HCT116 (cell line): ENCODE measurements at regions not wholly inside any gene's neighbourhood (a gene's known extent, or its start where the extent isn't known, plus 50 kb on each side); places are given as distances from the start of the nearest gene placed in this dataset.

Source experiments
- ATAC-seq: fragments of 200-7000 bp; cut with Tn5 transposase; 2 replicates; pipeline ENCODE4 v1.9.1; 2020; ENCODE audit warnings: mild to moderate bottlenecking, moderate library complexity
- BruUV-seq: library from RNA; stranded (reverse); fragments of 400-500 nt; replicated peaks from 2 replicates; lab custom pipeline; 2021; lab: Mats Ljungman, UMichigan
- CTCF ChIA-PET: fragments of 300-600 bp; sonication (Branson Sonifier 250); formaldehyde crosslinking; loops from one replicate; lab custom pipeline; 2021; ENCODE audit warnings: antibody characterized with exemption; lab: Charles Lee
- POLR2A ChIA-PET: fragments of 300-600, 350-600 bp; sonication (Branson Sonifier 250); formaldehyde crosslinking; loops from one replicate; lab custom pipeline; 2021; ENCODE audit warnings: antibody characterized with exemption; lab: Charles Lee
- RAD21 ChIA-PET, 2 experiments: fragments of 300-600 bp; sonication (Branson Sonifier 250); formaldehyde crosslinking; loops; one replicate each; lab custom pipeline; 2023; ENCODE audit warnings: low total read pairs in 2 of 2; ENCODE audit not compliant: uncharacterized antibody in 2 of 2, unreplicated experiment in 2 of 2, low non-redundant PET in 1 of 2; lab: Charles Lee
- DNase-seq: peaks from one replicate; pipeline ENCODE4 v3.0.0-alpha.2; 2010; ENCODE audit warnings: low read depth, low spot score
- H2AFZ ChIP-seq: fragments of 200-600 bp; shearing (Covaris generic), sonication (generic); 2 replicates; pipeline ENCODE4 v1.6.1; 2017; ENCODE audit warnings: low read depth, mixed run types, mixed read lengths, antibody characterized with exemption, low read length; ENCODE audit not compliant: poor library complexity, severe bottlenecking
- H3K27ac ChIP-seq: 2 replicates; pipeline ENCODE4 v1.5.1; 2012; ENCODE audit warnings: low read depth, low read length
- H3K27me3 ChIP-seq: fragments of 200-600 bp; sonication (generic); 2 replicates; pipeline ENCODE4 v1.6.1; 2016; ENCODE audit warnings: mixed run types, low read length, mixed read lengths; ENCODE audit not compliant: insufficient read depth
- H3K36me3 ChIP-seq, 2 experiments: fragments of 200-500 bp in 1 of 2; fragments of 200-600 bp in 1 of 2; sonication (Bioruptor generic) in 1 of 2; sonication (generic) in 1 of 2; 2 replicates each; pipeline versions ENCODE4 v1.5.1 to v1.6.1; 2014 to 2016; ENCODE audit warnings: low read length in 2 of 2, inconsistent platforms in 1 of 2, mixed read lengths in 1 of 2, mixed run types in 1 of 2; ENCODE audit not compliant: insufficient read depth in 2 of 2, control insufficient read depth in 1 of 2
- H3K4me1 ChIP-seq, 2 experiments: fragments of 200-600 bp in 1 of 2; sonication (generic) in 1 of 2; 2 replicates each; pipeline versions ENCODE4 v1.5.1 to v1.6.1; 2012 to 2017; ENCODE audit warnings: low read length in 2 of 2, inconsistent platforms in 1 of 2, mild to moderate bottlenecking in 1 of 2, mixed read lengths in 1 of 2, mixed run types in 1 of 2, moderate library complexity in 1 of 2; ENCODE audit not compliant: insufficient read depth in 2 of 2, control insufficient read depth in 1 of 2
- H3K4me2 ChIP-seq: fragments of 200-600 bp; sonication (generic); 2 replicates; pipeline ENCODE4 v1.6.1; 2017; ENCODE audit warnings: mixed run types, low read length, mixed read lengths
- H3K4me3 ChIP-seq, 2 experiments: fragments of 200-600 bp in 1 of 2; sonication (generic) in 1 of 2; replicated peaks in 1 of 2; 2 replicates each; pipeline ENCODE4 v1.5.1; 2011 to 2016; ENCODE audit warnings: low read length in 2 of 2, control low read depth in 1 of 2, low read depth in 1 of 2, mild to moderate bottlenecking in 1 of 2, mixed read lengths in 1 of 2, mixed run types in 1 of 2
- H3K79me2 ChIP-seq: fragments of 200-600 bp; sonication (generic); 2 replicates; pipeline ENCODE4 v1.6.1; 2017; ENCODE audit warnings: mild to moderate bottlenecking, mixed run types, low read length, moderate library complexity, mixed read lengths; ENCODE audit not compliant: insufficient read depth
- H3K9ac ChIP-seq: fragments of 200-600 bp; sonication (generic); 2 replicates; pipeline ENCODE4 v1.6.1; 2016; ENCODE audit warnings: low read length, mixed read lengths
- H3K9me2 ChIP-seq: fragments of 200-600 bp; sonication (generic), shearing (Covaris generic); 2 replicates; pipeline ENCODE4 v1.6.1; 2017; ENCODE audit warnings: mixed run types, mild to moderate bottlenecking, moderate library complexity; ENCODE audit not compliant: insufficient read depth
- H3K9me3 ChIP-seq, 2 experiments: fragments of 200-500 bp in 1 of 2; fragments of 200-600 bp in 1 of 2; sonication (Bioruptor generic) in 1 of 2; sonication (generic) in 1 of 2; 2 replicates each; pipeline ENCODE4 v1.6.1; 2014 to 2017; ENCODE audit warnings: low read length in 2 of 2, mixed read lengths in 2 of 2, inconsistent platforms in 1 of 2, low read depth in 1 of 2, mild to moderate bottlenecking in 1 of 2, mixed run types in 1 of 2, moderate library complexity in 1 of 2; ENCODE audit not compliant: control insufficient read depth in 1 of 2, insufficient read depth in 1 of 2
- H4K20me1 ChIP-seq: fragments of 200-600 bp; sonication (generic), shearing (Covaris generic); 2 replicates; pipeline ENCODE4 v1.6.1; 2017; ENCODE audit warnings: mixed run types, mild to moderate bottlenecking, moderate library complexity; ENCODE audit not compliant: insufficient read depth
- JUND ChIP-seq: IDR thresholded peaks from 2 replicates; pipeline ENCODE4 v1.6.1; 2012
- RAD21 ChIP-seq: IDR thresholded peaks from 2 replicates; pipeline ENCODE4 v1.6.1; 2012; ENCODE audit warnings: low read depth, mild to moderate bottlenecking
- ZNF274 ChIP-seq: fragments of 200-500 bp; sonication (Bioruptor generic); IDR thresholded peaks from 2 replicates; pipeline ENCODE4 v1.6.1; 2014; ENCODE audit warnings: mild to moderate bottlenecking, low read depth, low read length, inconsistent platforms
- intact Hi-C: fragments of 100-400 bp; cut with micrococcal nuclease; formaldehyde crosslinking; loops from 2 replicates; pipeline ENCODE4 v1.10.0; 2022
- TF ChIP-seq, protein P1 (sequence below): IDR thresholded peaks from 2 replicates; pipeline ENCODE4 v1.6.1; 2011; ENCODE audit warnings: mild to moderate bottlenecking, low read length, moderate library complexity; ENCODE audit not compliant: insufficient replicate concordance; ENCODE audit errors: extremely low read depth
- TF ChIP-seq, protein P2 (sequence below): IDR thresholded peaks from 2 replicates; pipeline ENCODE4 v1.6.1; 2012
- TF ChIP-seq, protein P3 (sequence below): IDR thresholded peaks from 2 replicates; pipeline ENCODE4 v1.6.1; 2012
- TF ChIP-seq, protein P4 (sequence below): IDR thresholded peaks from 2 replicates; pipeline ENCODE4 v1.6.1; 2012; ENCODE audit warnings: low read depth

DNA sequence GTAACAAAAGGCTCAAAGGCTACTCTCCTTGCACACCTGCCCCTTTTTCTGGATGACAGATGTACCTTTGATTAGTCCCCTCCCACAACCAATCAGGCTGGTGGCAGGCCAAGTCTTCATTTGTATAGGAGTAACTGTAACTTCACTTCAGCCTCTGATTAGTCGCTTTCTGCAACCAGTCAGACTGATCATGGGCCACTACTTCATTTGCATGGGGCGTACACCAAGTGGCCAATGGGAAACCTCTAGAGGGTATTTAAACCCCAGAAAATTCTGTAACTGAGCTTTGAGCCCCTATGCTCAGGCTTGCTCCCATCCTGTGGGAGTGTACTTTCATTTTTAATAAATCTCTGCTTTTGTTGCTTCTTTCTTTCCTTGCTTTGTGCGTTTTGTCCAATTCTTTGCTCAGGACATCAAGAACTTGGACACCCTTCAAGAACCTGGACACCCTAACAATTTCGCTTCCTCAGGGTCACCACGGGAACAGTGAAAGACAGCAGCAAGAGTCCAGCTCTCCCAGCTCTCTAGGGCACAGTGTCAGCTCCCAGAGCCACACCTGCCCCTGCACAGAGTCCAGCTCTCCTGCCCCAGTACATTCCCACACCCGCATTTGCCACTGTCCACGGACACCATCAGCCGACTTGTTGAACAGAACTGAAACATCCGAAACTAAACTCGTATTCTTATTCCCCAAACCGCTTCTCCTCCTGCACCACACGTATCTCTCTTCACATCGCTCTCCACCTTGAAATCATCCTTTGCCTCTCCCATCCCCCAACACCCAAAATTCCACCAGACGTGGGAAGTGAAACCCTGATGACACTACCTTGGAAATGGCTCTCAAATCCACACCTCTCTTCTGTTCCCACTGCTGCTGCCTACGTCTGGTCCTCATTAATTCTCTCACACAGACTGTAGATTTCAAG, 53.4 kb downstream of the ABCC12 start:
- TF ChIP-seq, protein P1, sequence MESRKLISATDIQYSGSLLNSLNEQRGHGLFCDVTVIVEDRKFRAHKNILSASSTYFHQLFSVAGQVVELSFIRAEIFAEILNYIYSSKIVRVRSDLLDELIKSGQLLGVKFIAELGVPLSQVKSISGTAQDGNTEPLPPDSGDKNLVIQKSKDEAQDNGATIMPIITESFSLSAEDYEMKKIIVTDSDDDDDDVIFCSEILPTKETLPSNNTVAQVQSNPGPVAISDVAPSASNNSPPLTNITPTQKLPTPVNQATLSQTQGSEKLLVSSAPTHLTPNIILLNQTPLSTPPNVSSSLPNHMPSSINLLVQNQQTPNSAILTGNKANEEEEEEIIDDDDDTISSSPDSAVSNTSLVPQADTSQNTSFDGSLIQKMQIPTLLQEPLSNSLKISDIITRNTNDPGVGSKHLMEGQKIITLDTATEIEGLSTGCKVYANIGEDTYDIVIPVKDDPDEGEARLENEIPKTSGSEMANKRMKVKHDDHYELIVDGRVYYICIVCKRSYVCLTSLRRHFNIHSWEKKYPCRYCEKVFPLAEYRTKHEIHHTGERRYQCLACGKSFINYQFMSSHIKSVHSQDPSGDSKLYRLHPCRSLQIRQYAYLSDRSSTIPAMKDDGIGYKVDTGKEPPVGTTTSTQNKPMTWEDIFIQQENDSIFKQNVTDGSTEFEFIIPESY, result no peak
- TF ChIP-seq, protein P2, sequence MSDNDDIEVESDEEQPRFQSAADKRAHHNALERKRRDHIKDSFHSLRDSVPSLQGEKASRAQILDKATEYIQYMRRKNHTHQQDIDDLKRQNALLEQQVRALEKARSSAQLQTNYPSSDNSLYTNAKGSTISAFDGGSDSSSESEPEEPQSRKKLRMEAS, result no peak
- TF ChIP-seq RAD21 (no peak), JUND (no peak), ZNF274 (no peak)
- TF ChIP-seq, protein P3, sequence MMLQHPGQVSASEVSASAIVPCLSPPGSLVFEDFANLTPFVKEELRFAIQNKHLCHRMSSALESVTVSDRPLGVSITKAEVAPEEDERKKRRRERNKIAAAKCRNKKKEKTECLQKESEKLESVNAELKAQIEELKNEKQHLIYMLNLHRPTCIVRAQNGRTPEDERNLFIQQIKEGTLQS, result no peak
- TF ChIP-seq, protein P4, sequence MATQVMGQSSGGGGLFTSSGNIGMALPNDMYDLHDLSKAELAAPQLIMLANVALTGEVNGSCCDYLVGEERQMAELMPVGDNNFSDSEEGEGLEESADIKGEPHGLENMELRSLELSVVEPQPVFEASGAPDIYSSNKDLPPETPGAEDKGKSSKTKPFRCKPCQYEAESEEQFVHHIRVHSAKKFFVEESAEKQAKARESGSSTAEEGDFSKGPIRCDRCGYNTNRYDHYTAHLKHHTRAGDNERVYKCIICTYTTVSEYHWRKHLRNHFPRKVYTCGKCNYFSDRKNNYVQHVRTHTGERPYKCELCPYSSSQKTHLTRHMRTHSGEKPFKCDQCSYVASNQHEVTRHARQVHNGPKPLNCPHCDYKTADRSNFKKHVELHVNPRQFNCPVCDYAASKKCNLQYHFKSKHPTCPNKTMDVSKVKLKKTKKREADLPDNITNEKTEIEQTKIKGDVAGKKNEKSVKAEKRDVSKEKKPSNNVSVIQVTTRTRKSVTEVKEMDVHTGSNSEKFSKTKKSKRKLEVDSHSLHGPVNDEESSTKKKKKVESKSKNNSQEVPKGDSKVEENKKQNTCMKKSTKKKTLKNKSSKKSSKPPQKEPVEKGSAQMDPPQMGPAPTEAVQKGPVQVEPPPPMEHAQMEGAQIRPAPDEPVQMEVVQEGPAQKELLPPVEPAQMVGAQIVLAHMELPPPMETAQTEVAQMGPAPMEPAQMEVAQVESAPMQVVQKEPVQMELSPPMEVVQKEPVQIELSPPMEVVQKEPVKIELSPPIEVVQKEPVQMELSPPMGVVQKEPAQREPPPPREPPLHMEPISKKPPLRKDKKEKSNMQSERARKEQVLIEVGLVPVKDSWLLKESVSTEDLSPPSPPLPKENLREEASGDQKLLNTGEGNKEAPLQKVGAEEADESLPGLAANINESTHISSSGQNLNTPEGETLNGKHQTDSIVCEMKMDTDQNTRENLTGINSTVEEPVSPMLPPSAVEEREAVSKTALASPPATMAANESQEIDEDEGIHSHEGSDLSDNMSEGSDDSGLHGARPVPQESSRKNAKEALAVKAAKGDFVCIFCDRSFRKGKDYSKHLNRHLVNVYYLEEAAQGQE, result no peak
- TF ChIP-seq, all 23 proteins: peak for 0
- Histone ChIP-seq H2AFZ (no peak overlapping the region), H3K36me3 (no peaks in the 10 kb centered on the region), H3K79me2 (no peaks in the 10 kb centered on the region), H3K9me3 (no peaks in the 10 kb centered on the region), H3K4me3 (no peak overlapping the region), H3K4me2 (no peak overlapping the region), H3K4me1 (peaks cover 0 to 2% of the 10 kb centered on the region in 2 experiments; a peak in 1 of 4 replicates), H3K27ac (no peak overlapping the region), H4K20me1 (no peaks in the 10 kb centered on the region), H3K9ac (no peak overlapping the region), H3K27me3 (no peaks in the 10 kb centered on the region), H3K9me2 (no peaks in the 10 kb centered on the region)
- ChIA-PET RAD21 (no interaction called here), POLR2A (no interaction called here), CTCF (interaction anchor here (1.6 kb wide), 1 partner anchor 10 kb away, joined by 4 read pairs; no protein-coding TSS in a partner anchor)
- DNase-seq (no peak), ATAC-seq (no peak)
- no TSS peak for BruUV-seq
- intact Hi-C loops, result no loop called here
